Amniotic stem cell (primary cell): ENCODE measurements at regions not wholly inside any gene's neighbourhood (a gene's known extent, or its start where the extent isn't known, plus 50 kb on each side); places are given as distances from the start of the nearest gene placed in this dataset.
"Not testable (repeated sequence)": the region's sequence is repeated elsewhere in the genome, so short reads cannot be mapped to it uniquely, and the experiment has no call there.

ENCODE experiments used
- DNase-seq: peaks from one replicate; lab custom pipeline; 2025; lab: John Stamatoyannopoulos, UW

DNA sequence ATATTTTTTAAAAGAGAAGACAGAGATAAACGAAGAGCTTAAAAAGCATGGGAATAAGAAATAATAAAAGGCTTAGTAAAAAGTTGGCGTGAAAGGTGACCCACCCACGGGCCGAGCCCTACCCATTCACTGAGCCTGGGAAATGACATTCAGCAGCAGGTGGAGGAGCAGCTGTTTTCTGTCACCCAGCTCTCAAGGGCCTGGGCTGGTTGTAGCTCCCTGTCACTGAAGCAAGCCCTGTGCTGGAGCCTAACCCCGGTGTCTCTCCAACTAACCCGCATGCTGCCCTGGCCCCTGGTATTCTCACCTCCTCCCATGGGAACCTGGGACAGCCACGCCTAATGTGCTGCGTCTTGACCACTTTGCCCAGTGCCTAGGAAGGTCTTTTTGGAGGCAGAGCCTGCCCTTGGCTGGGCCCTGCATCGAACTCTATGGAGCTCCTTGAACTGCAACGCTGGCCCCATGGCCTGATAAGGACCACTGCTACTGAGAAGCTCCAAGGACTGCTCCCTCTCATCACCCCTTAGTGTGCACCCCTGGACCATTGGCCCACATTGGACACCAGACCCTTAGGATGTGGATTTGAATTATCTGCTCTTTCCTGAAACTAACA is 68.8 kb upstream of the IYD start:
- no peak for DNase-seq

DNA sequence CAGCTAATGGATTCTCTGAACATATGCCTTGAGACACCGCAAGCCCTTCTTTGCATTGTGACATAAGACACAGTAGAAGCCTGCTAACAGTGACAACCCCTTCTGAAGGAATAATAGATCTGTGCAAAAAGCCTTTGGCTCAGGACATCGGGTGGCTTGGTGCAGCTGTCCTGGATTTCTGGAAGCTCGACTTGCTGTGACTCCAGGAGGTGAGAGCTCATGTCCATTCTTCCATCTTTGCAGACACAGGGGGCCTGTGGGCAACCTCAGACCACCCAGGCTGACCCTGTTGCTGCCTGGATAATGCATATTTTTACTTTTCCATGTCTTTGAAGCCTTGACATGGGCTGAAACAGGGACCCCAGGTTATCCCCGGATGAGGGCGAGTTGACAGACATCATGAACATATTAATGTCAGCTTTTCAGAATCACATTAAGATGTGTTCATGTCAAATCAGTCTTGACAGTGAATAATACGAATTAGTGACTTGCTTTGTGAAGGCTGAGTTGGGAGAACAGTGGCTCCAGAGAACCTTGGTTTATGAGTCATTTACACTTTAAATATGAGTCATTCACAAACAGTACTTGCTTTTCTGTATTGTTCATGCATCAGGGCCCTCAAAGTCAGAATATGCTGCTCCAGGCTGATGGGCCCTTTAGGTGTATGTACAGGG is 66.8 kb upstream of the IYD start:
- DNase-seq, result peak; percentile 24

DNA sequence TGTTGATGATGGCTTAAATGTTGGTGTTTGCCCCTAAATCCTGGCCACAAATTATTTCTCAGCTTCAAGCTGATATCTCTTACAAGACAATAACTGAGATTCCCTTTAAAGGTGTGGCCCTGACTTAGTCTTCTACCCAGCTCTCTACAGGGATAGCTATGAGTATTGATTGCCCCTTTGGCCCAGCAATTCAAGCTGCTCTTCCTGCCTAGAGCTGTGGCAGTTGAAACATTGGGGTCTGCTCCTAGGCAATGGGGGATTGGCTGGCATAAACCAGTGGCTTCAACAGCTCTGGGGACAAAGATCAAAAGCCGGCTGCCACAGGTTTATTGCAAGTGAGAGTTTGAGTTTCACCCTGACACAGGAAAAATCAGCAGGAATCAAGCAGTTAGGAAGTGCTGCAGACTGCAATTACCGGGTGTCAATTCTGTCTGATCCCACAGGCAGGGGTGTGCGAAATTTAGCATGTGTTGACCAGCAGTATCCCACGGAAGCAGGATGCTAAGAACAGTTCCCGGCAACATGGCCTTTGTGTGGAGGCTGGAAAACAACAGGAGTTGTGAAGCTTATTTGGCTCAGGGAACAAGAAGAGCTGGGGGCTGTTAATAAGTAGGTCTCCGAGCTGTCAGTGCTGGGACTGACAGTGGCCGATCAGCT is 66.2 kb upstream of the IYD start:
- no peak for DNase-seq

DNA sequence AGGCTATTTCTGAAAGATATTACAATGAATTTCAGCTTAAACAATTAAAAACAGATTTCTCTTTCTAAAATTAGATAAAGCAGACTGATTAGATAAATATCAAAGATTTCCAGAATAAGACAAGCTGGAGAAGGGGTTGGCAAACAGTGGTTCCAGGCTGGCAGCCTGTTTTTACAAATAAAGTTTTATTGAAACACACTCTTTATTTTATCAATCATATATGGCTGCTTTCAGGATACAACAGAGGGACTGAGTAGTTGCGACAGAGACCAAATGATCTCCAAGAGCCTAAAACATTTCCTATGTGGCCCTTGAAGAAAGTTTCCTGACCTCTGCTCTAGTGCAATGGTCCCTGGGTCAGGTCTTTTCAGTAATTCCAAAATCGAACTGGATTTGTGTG is 65.6 kb upstream of the IYD start:
- DNase-seq, result no peak

DNA sequence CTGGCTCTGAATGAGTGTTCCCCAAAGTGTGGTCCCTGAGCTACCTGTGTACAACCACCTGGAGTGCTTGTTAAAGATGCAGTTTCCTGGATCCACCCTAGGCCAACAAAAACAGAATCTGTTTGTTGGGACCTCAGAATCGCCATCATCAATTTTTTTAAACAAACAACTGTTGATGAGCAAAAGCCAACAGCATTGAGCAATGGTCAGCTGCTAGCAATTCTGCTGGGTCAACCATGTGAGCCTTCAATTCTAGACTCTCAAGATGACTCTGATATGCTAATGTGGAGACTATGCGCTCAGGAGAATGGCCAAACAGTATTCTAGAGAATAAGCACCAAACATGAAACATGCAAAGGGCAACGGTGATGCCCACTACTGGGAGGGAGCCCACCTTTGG is 64.4 kb upstream of the IYD start:
- DNase-seq, result no peak

DNA sequence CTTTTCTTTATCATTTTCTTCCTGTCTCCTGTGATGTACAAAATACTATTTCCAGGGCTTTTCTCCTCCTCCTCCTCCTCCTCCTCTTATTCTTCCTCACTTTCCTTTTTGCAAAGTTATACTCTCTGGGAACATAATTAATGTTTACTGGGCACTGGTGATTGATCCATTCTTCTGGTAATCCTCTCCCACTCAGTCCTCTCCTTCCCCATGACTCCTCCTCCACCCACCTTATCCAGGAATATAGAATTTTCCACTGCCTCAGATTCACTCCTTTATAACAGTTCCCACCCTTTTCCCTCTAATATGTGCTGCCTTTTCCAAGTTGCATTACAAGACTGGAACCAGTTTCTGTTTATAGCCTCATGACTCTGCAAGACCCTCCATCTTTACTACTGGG is 62.5 kb upstream of the IYD start:
- DNase-seq, result no peak

DNA sequence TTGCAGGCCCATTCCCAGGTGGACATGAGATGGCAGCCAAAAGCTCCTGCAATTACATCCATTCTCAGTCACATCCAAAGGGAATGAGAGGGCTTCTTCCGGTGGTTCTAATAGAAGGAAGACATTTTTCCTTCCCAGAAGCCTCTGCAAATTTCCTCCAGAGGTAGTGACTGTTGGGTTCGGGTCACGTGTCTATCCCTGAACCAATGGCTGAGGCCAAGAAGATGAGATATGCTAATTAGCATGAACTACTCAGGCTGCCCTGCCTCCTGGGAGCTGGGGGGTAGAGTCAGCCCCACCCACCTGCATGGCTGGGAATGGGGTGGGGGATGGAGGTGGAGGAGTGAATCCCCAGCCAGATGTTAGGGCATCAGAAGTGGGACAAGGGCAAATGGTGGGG is 61.3 kb upstream of the IYD start:
- no peak for DNase-seq

DNA sequence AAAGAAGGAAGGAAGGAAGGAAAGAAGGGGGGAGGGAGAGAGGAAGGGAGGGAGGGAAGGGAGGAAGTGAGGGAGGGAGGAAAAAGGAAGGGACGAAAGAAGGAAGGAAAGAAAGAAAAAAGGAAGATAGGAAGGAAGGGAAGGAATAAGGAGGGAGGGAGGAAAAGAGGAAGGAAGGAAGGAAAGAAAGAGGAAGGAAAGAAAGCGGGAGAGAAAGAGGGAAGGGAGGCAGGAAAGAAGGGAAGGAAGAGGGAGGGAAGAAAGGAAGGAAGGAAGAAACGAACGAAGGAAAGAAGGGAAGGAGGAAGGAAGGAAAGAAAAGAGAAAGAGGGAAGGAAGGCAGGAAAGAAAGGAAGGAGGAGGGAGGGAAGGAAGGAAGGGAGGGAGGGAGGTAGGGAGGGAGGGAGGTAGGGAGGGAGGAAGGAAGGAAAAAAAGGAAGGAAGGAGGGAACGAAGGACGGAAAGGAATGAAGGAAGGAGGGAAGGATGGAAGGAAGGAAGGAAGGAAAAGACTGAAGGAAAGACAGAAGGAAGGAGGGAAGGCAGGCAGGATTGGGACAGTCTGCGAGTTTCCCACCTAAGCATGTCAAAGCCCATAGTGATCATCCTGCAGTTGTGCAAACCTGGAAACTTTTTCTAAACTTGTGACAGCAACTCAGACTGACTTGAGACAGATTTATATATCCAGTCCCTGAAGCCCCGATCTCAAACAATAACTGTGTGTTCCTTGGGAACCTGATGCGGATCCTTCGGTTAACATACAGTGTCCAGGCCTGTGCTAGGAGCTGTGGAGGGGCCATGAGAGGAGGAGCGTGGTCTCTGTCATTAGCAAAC is 59.8 kb upstream of the IYD start:
- DNase-seq, result no peak

DNA sequence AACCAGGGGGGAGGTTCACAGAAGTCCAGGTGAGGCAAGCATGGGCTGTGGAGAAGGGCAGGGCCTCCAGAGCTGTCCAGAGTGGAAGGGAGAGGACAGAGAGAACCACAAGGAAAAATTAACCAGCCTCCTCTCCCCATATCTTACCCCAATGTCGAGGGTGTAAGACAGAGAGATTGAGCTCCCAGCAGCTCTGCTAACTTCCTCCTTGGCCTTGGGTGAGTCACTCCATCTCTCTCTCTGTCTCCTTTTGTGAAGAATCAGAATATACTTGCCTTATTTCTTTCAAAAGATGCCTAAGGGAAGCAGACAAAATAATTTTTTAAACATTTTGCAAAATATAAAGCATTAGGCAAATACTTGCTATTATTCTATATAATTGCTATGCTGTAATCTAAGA is 58.3 kb upstream of the IYD start:
- no peak for DNase-seq

GRCh38 chr6:150311149-150311944 is 57.5 kb upstream of the IYD start:
- DNase-seq, result not testable (repeated sequence)

DNA sequence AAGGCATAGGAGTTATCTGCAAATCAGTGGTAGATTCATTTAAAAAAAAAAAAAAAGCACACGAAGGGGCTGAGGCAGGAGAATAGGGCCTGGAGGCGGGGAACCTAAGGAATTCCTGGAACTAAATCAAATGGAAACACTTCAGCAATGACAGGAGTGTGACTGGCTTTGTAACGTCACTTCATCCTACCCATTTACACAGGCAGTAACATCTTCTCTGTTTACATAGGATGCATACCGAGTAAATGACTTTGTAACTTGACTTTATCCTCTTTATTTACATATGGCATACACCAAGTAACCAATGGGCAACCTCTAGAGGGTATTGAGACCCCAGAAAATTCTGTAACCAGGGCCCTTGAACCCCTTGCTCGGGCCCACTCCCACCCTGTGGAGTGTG is 56.4 kb upstream of the IYD start:
- DNase-seq, result no peak

GRCh38 chr6:150312844-150313584 is 55.8 kb upstream of the IYD start:
- no peak for DNase-seq

GRCh38 chr6:150313781-150314180 is 55.0 kb upstream of the IYD start:
- no peak for DNase-seq

GRCh38 chr6:150314230-150315188 is 54.3 kb upstream of the IYD start:
- no peak for DNase-seq

DNA sequence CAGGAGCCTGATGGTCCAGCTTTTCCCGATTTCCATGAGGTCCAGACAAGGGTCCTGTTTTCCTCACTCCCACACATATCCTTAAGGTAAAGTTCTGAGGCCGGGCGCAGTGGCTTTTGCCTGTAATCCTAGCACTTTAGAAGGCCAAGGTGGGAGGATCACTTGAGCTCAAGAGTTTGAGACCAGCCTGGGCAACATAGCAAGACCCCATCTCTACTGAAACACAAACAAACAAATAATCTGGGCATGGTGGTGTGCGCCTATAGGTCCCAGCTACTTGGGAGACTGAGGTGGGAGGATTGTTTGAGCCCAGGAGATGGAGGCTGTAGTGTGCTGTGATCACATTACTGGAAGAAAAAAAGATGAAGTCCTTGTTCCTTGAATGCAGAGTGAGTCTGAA is 53.2 kb upstream of the IYD start:
- DNase-seq, result no peak

DNA sequence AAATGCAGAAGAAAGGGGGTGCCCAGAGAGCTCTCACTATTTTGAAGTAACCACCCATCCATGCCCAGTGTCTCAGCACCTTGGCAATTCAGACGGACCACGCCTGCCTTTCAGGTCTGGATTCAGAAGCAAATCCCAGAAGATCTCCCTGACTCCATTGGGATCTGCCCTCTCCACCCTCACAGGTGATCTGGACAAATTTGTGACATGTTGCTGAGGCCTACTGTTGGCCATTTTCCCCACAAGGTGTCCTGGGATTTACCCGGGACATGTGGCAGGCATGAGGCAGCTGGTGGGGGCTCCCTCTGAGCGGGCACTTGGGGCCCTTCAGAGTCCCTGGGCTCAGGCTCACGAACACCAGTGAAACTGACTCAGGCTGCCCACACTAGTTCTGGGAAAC is 51.9 kb upstream of the IYD start:
- DNase-seq, result no peak
